ENCODE measurements at regions not wholly inside any gene's neighbourhood (a gene's known extent, or its start where the extent isn't known, plus 50 kb on each side); places are given as distances from the start of the nearest gene placed in this dataset.

GRCh38 chr1:70685300-70686286, 274.5 kb downstream of the CTH start (continued):
- no peak for TF ChIP-seq ZNF589 (CRISPR knock-in tag; conservative IDR thresholded peaks at IDR 0.05)
- TF ChIP-seq NKX3-1 (CRISPR knock-in tag; IDR thresholded peaks at IDR 0.05), result no peak
- TF ChIP-seq ZXDC (CRISPR knock-in tag; IDR thresholded peaks at IDR 0.05), result no peak
- TF ChIP-seq, protein P1, sequence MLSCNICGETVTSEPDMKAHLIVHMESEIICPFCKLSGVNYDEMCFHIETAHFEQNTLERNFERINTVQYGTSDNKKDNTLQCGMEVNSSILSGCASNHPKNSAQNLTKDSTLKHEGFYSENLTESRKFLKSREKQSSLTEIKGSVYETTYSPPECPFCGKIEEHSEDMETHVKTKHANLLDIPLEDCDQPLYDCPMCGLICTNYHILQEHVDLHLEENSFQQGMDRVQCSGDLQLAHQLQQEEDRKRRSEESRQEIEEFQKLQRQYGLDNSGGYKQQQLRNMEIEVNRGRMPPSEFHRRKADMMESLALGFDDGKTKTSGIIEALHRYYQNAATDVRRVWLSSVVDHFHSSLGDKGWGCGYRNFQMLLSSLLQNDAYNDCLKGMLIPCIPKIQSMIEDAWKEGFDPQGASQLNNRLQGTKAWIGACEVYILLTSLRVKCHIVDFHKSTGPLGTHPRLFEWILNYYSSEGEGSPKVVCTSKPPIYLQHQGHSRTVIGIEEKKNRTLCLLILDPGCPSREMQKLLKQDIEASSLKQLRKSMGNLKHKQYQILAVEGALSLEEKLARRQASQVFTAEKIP (CRISPR knock-in tag; IDR thresholded peaks at IDR 0.05; ENCODE audit: borderline replicate concordance), result no peak
- 0 out of 2 replicates have a peak, but pooled peaks have one; percentile 12 for TF ChIP-seq NCOA2 (CRISPR knock-in tag; IDR thresholded peaks at IDR 0.05)
- TF ChIP-seq CBX1 (IDR thresholded peaks at IDR 0.05; ENCODE audit: low read depth), result peak; percentile 42
- TF ChIP-seq, protein P2, sequence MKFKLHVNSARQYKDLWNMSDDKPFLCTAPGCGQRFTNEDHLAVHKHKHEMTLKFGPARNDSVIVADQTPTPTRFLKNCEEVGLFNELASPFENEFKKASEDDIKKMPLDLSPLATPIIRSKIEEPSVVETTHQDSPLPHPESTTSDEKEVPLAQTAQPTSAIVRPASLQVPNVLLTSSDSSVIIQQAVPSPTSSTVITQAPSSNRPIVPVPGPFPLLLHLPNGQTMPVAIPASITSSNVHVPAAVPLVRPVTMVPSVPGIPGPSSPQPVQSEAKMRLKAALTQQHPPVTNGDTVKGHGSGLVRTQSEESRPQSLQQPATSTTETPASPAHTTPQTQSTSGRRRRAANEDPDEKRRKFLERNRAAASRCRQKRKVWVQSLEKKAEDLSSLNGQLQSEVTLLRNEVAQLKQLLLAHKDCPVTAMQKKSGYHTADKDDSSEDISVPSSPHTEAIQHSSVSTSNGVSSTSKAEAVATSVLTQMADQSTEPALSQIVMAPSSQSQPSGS (CRISPR knock-in tag; IDR thresholded peaks at IDR 0.05), result peak; percentile 63; the same call in 1 of the 2 replicates
- TF ChIP-seq HDAC6 (IDR thresholded peaks at IDR 0.05; ENCODE audit: low read depth, low read length), result no peak
- TF ChIP-seq ARID3A (IDR thresholded peaks at IDR 0.05; ENCODE audit: low read depth, low read length), result no peak
- TF ChIP-seq SNAPC2 (CRISPR knock-in tag; IDR thresholded peaks at IDR 0.05), result no peak
- no peak for TF ChIP-seq ZNF503 (CRISPR knock-in tag; IDR thresholded peaks at IDR 0.05)
- TF ChIP-seq TCF7 (IDR thresholded peaks at IDR 0.05; ENCODE audit: low read depth), result no peak
- 0 out of 2 replicates have a peak, but pooled peaks have one; percentile 13 for TF ChIP-seq RXRB (CRISPR knock-in tag; IDR thresholded peaks at IDR 0.05; ENCODE audit: borderline replicate concordance)
- TF ChIP-seq PAX8 (CRISPR knock-in tag; IDR thresholded peaks at IDR 0.05; ENCODE audit: borderline replicate concordance), result no peak
- TF ChIP-seq ZNF234 (CRISPR knock-in tag; conservative IDR thresholded peaks at IDR 0.05), result no peak
- TF ChIP-seq MAZ (IDR thresholded peaks at IDR 0.05; ENCODE audit: borderline replicate concordance, low read depth, low read length), result no peak
- TF ChIP-seq MAZ (CRISPR knock-in tag; IDR thresholded peaks at IDR 0.05; ENCODE audit: low read depth), result no peak
